SK-N-SH (cell line): ENCODE measurements at regions not wholly inside any gene's neighbourhood (a gene's known extent, or its start where the extent isn't known, plus 50 kb on each side); places are given as distances from the start of the nearest gene placed in this dataset.

Source experiments
- CTCF ChIA-PET: fragments of 300-600, 350-600 bp; formaldehyde crosslinking; extraction: SDS; loops from one replicate; lab custom pipeline; 2021; lab: Yijun Ruan, JAX
- POLR2A ChIA-PET: fragments of 350-600 bp; sonication (Branson Sonifier 250); formaldehyde crosslinking; extraction: SDS; loops from one replicate; lab custom pipeline; 2020; ENCODE audit warnings: antibody characterized with exemption, inconsistent platforms; lab: Yijun Ruan, JAX
- DNase-seq: peaks from one replicate; pipeline ENCODE4 v3.0.0; 2012
- H2AFZ ChIP-seq: fragments of 200-600 bp; sonication (generic); 2 replicates; pipeline ENCODE4 v1.8.1; 2016; ENCODE audit warnings: antibody characterized with exemption, mild to moderate bottlenecking, low read depth
- H3F3A ChIP-seq: fragments of 200-600 bp; sonication (generic); replicated peaks from 2 replicates; pipeline ENCODE3; 2016; ENCODE audit warnings: antibody characterized with exemption, mild to moderate bottlenecking; ENCODE audit not compliant: insufficient read depth
- H3K27ac ChIP-seq, 2 experiments: fragments of 200-500 bp in 1 of 2; fragments of 200-600 bp in 1 of 2; sonication (Bioruptor generic) in 1 of 2; sonication (generic), shearing (Covaris generic) in 1 of 2; 2 replicates each; pipeline versions ENCODE4 v1.5.1 to v1.6.1; 2014 to 2016; ENCODE audit warnings: low read depth in 2 of 2, inconsistent platforms in 1 of 2, low read length in 1 of 2, mild to moderate bottlenecking in 1 of 2, mixed read lengths in 1 of 2
- H3K27me3 ChIP-seq: fragments of 200-600 bp; sonication (generic), shearing (Covaris generic); 2 replicates; pipeline ENCODE4 v1.6.1; 2016; ENCODE audit warnings: mixed run types; ENCODE audit not compliant: insufficient read depth
- H3K36me3 ChIP-seq, 2 experiments: fragments of 200-500 bp in 1 of 2; fragments of 200-600 bp in 1 of 2; sonication (Bioruptor generic) in 1 of 2; sonication (generic) in 1 of 2; replicated peaks in 1 of 2; 2 replicates each; pipeline versions ENCODE3 to v1.5.1; 2014 to 2016; ENCODE audit warnings: low read length in 1 of 2, mild to moderate bottlenecking in 1 of 2; ENCODE audit not compliant: insufficient read depth in 2 of 2, control insufficient read depth in 1 of 2
- H3K4me1 ChIP-seq, 2 experiments: fragments of 200-500 bp in 1 of 2; fragments of 200-600 bp in 1 of 2; sonication (Bioruptor generic) in 1 of 2; sonication (generic), shearing (Covaris generic) in 1 of 2; 2 replicates each; pipeline versions ENCODE4 v1.5.1 to v1.6.1; 2014 to 2016; ENCODE audit warnings: low read depth in 1 of 2, low read length in 1 of 2, mixed run types in 1 of 2; ENCODE audit not compliant: insufficient read depth in 2 of 2, control insufficient read depth in 1 of 2
- H3K4me2 ChIP-seq: fragments of 200-600 bp; sonication (generic), shearing (Covaris generic); 2 replicates; pipeline ENCODE4 v1.6.1; 2017; ENCODE audit warnings: mixed run types
- H3K4me3 ChIP-seq, 2 experiments: fragments of 200-500 bp in 1 of 2; fragments of 200-600 bp in 1 of 2; sonication (Bioruptor generic) in 1 of 2; sonication (generic), shearing (Covaris generic) in 1 of 2; 2 replicates each; pipeline versions ENCODE4 v1.5.1 to v1.8.1; 2014 to 2016; ENCODE audit warnings: low read depth in 2 of 2, inconsistent platforms in 1 of 2, low read length in 1 of 2, mild to moderate bottlenecking in 1 of 2, mixed read lengths in 1 of 2, moderate library complexity in 1 of 2
- H3K79me2 ChIP-seq: fragments of 200-600 bp; sonication (generic); 2 replicates; pipeline ENCODE4 v1.8.1; 2017; ENCODE audit warnings: mild to moderate bottlenecking; ENCODE audit not compliant: insufficient read depth
- H3K9ac ChIP-seq: fragments of 200-600 bp; sonication (generic); 2 replicates; pipeline ENCODE4 v1.6.1; 2017; ENCODE audit warnings: mixed run types
- H3K9me2 ChIP-seq: fragments of 200-600 bp; sonication (generic); 2 replicates; pipeline ENCODE4 v1.6.1; 2017; ENCODE audit warnings: mixed run types
- H3K9me3 ChIP-seq: fragments of 200-600 bp; sonication (generic); 2 replicates; pipeline ENCODE4 v1.6.1; 2017; ENCODE audit warnings: mixed run types, mild to moderate bottlenecking, moderate library complexity
- H4K20me1 ChIP-seq: fragments of 200-600 bp; sonication (generic); 2 replicates; pipeline ENCODE4 v1.6.1; 2017; ENCODE audit warnings: mild to moderate bottlenecking, mixed run types; ENCODE audit not compliant: insufficient read depth
- CHD2 ChIP-seq: fragments of 150-350 bp; IDR thresholded peaks from 2 replicates; pipeline ENCODE4 v1.6.1; 2018; ENCODE audit warnings: low read length; ENCODE audit not compliant: partially characterized antibody
- FOSL2 ChIP-seq: IDR thresholded peaks from 2 replicates; pipeline ENCODE4 v1.4.0; 2012; ENCODE audit warnings: low read depth, mild to moderate bottlenecking, moderate library complexity, borderline replicate concordance
- FOXJ3 ChIP-seq: sonication (generic); formaldehyde crosslinking; IDR thresholded peaks from 2 replicates; pipeline ENCODE4 v1.5.1; 2020; ENCODE audit warnings: mild to moderate bottlenecking, missing genetic modification reagents
- FOXM1 ChIP-seq: IDR thresholded peaks from 2 replicates; pipeline ENCODE4 v1.4.0; 2012; ENCODE audit warnings: low read depth, mild to moderate bottlenecking
- GABPA ChIP-seq: IDR thresholded peaks from 2 replicates; pipeline ENCODE4 v1.4.0; 2012; ENCODE audit warnings: low read depth, mild to moderate bottlenecking
- GATA2 ChIP-seq: sonication (generic); formaldehyde crosslinking; IDR thresholded peaks from 2 replicates; pipeline ENCODE4 v1.5.0; 2020; ENCODE audit warnings: mild to moderate bottlenecking, missing genetic modification reagents
- MXI1 ChIP-seq: IDR thresholded peaks from 2 replicates; pipeline ENCODE4 v1.6.1; 2012; ENCODE audit warnings: mild to moderate bottlenecking, low read depth, low read length, improper control_type of control experiment
- NFIC ChIP-seq: IDR thresholded peaks from 2 replicates; pipeline ENCODE4 v1.4.0; 2012; ENCODE audit warnings: borderline replicate concordance
- POLR2AphosphoS5 ChIP-seq: IDR thresholded peaks from 2 replicates; pipeline ENCODE4 v1.6.1; 2012; ENCODE audit warnings: low read depth, low read length
- TAF1 ChIP-seq: IDR thresholded peaks from 2 replicates; pipeline ENCODE4 v1.6.1; 2012; ENCODE audit warnings: low read depth, mild to moderate bottlenecking, low read length, moderate library complexity, borderline replicate concordance
- TEAD4 ChIP-seq: IDR thresholded peaks from 2 replicates; pipeline ENCODE4 v1.4.0; 2012; ENCODE audit warnings: mild to moderate bottlenecking, borderline replicate concordance; ENCODE audit not compliant: insufficient read depth
- WGBS: methylation state at CpG from one replicate; pipeline ENCODE4 v1.1.6; 2017; ENCODE audit warnings: low lambda C conversion rate; 5-methylcytosine and 5-hydroxymethylcytosine counted together
- TF ChIP-seq, protein P1 (sequence below): IDR thresholded peaks from 2 replicates; pipeline ENCODE4 v1.6.1; 2012; ENCODE audit warnings: mild to moderate bottlenecking, low read depth, low read length, moderate library complexity
- TF ChIP-seq, protein P2 (sequence below): fragments of 200-600 bp; sonication (generic); IDR thresholded peaks from 2 replicates; pipeline ENCODE4 v1.6.1; 2017; ENCODE audit warnings: antibody characterized with exemption, mild to moderate bottlenecking, moderate library complexity
- TF ChIP-seq, protein P3 (sequence below): IDR thresholded peaks from 2 replicates; pipeline ENCODE4 v1.4.0; 2012; ENCODE audit warnings: low read depth, borderline replicate concordance
- TF ChIP-seq, protein P4 (sequence below): IDR thresholded peaks from 2 replicates; pipeline ENCODE4; 2012
- TF ChIP-seq, protein P5 (sequence below): fragments of 150-350 bp; IDR thresholded peaks from 2 replicates; pipeline ENCODE4 v1.6.1; 2016; ENCODE audit warnings: mild to moderate bottlenecking, low read depth, low read length
- TF ChIP-seq, protein P6 (sequence below): fragments of 150-350 bp; IDR thresholded peaks from 2 replicates; pipeline ENCODE4 v1.6.1; 2017; ENCODE audit warnings: antibody characterized with exemption, low read length, low read depth, borderline replicate concordance

DNA sequence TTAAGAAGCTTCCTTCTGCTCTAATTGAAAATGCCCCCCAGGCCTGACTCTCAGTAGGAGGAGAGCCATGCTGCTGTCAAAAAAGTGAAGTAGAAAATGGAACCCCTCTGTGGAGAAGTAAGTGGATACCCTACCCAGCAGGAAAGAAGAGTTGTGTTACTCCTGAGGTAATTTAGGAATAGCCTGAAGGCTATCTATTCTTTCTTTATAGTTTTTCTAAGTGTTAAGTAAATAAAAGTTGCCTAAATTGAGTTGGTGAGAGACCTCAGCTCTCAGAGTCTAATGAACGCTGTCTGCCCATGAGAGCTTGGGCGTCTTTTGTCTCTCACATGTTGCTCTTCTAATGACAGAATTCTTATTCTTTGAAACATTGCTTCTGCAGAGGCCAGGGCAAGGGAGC lies 116.2 kb downstream of the NSUN3 start:
- H2AFZ ChIP-seq: no peak overlapping the region
- no peaks in the 10 kb centered on the region for H4K20me1 ChIP-seq
- no peaks in the 10 kb centered on the region for H3K9me2 ChIP-seq
- ChIA-PET POLR2A (no interaction called here), CTCF (interaction anchor here (1.3 to 1.4 kb wide), 2 partner anchors 56 to 71 kb away, joined by 3 to 5 read pairs; no protein-coding TSS in a partner anchor)
- no peak overlapping the region for H3K9ac ChIP-seq
- peaks cover 0 to 12% of the 10 kb centered on the region in 2 experiments; a peak in 3 of 4 replicates for H3K4me1 ChIP-seq
- H3K79me2 ChIP-seq: no peaks in the 10 kb centered on the region
- no peak overlapping the region for H3K27ac ChIP-seq
- H3K4me3 ChIP-seq: no peak overlapping the region
- TF ChIP-seq GABPA: no peak
- H3K9me3 ChIP-seq: no peaks in the 10 kb centered on the region
- WGBS: 79% methylated on average over 2 of the region's 2 CpGs
- no peaks in the 10 kb centered on the region for H3K36me3 ChIP-seq
- H3K4me2 ChIP-seq: no peak overlapping the region
- no peaks in the 10 kb centered on the region for H3K27me3 ChIP-seq
- no peak for DNase-seq
- peaks cover 5% of the 10 kb centered on the region for H3F3A ChIP-seq

DNA sequence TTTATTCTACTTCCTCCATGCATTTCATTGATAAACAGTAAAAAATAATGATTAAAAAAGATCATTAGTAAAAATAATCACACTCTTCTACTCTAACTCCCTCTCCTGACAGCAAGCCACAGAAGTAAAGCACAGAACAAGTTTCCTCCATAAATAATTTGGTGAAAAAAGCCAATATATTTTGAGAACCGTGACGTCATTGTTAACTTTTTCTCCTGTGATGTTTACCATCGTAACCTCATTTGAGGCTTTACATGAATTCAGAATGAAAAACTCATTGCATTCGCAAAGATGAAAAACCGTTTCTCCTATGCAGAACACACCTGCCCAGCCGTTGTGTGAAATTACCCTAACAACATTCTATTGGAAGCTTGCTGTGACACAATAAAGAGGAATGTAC lies 120.7 kb downstream of the NSUN3 start:
- ChIA-PET POLR2A (no interaction called here), CTCF (interaction anchor here (1.1 kb wide), 1 partner anchor 8 kb away, joined by 3 read pairs; no protein-coding TSS in a partner anchor)
- WGBS: 94% methylated on average over 6 of the region's 6 CpGs
- H3K27me3 ChIP-seq: no peaks in the 10 kb centered on the region
- peaks cover 0 to 17% of the 10 kb centered on the region in 2 experiments for H3K4me1 ChIP-seq
- no peaks in the 10 kb centered on the region for H4K20me1 ChIP-seq
- no peak for DNase-seq
- no peak overlapping the region for H3K4me3 ChIP-seq
- H3K79me2 ChIP-seq: no peaks in the 10 kb centered on the region
- H3K9ac ChIP-seq: no peak overlapping the region
- H3K9me3 ChIP-seq: no peaks in the 10 kb centered on the region
- no peaks in the 10 kb centered on the region for H3K36me3 ChIP-seq
- no peak overlapping the region for H2AFZ ChIP-seq
- no peak overlapping the region for H3K27ac ChIP-seq
- peaks cover 27% of the 10 kb centered on the region for H3F3A ChIP-seq
- no peak overlapping the region for H3K4me2 ChIP-seq
- H3K9me2 ChIP-seq: no peaks in the 10 kb centered on the region
- TF ChIP-seq, protein P1, sequence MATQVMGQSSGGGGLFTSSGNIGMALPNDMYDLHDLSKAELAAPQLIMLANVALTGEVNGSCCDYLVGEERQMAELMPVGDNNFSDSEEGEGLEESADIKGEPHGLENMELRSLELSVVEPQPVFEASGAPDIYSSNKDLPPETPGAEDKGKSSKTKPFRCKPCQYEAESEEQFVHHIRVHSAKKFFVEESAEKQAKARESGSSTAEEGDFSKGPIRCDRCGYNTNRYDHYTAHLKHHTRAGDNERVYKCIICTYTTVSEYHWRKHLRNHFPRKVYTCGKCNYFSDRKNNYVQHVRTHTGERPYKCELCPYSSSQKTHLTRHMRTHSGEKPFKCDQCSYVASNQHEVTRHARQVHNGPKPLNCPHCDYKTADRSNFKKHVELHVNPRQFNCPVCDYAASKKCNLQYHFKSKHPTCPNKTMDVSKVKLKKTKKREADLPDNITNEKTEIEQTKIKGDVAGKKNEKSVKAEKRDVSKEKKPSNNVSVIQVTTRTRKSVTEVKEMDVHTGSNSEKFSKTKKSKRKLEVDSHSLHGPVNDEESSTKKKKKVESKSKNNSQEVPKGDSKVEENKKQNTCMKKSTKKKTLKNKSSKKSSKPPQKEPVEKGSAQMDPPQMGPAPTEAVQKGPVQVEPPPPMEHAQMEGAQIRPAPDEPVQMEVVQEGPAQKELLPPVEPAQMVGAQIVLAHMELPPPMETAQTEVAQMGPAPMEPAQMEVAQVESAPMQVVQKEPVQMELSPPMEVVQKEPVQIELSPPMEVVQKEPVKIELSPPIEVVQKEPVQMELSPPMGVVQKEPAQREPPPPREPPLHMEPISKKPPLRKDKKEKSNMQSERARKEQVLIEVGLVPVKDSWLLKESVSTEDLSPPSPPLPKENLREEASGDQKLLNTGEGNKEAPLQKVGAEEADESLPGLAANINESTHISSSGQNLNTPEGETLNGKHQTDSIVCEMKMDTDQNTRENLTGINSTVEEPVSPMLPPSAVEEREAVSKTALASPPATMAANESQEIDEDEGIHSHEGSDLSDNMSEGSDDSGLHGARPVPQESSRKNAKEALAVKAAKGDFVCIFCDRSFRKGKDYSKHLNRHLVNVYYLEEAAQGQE: no peak
- TF ChIP-seq GATA2 (CRISPR knock-in tag) (no peak), POLR2AphosphoS5 (no peak), NFIC (no peak), FOXJ3 (no peak), TAF1 (no peak), TEAD4 (no peak), FOXM1 (no peak), CHD2 (no peak), MXI1 (no peak), FOSL2 (no peak)
- TF ChIP-seq, protein P2, sequence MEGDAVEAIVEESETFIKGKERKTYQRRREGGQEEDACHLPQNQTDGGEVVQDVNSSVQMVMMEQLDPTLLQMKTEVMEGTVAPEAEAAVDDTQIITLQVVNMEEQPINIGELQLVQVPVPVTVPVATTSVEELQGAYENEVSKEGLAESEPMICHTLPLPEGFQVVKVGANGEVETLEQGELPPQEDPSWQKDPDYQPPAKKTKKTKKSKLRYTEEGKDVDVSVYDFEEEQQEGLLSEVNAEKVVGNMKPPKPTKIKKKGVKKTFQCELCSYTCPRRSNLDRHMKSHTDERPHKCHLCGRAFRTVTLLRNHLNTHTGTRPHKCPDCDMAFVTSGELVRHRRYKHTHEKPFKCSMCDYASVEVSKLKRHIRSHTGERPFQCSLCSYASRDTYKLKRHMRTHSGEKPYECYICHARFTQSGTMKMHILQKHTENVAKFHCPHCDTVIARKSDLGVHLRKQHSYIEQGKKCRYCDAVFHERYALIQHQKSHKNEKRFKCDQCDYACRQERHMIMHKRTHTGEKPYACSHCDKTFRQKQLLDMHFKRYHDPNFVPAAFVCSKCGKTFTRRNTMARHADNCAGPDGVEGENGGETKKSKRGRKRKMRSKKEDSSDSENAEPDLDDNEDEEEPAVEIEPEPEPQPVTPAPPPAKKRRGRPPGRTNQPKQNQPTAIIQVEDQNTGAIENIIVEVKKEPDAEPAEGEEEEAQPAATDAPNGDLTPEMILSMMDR: no peak
- TF ChIP-seq, protein P3, sequence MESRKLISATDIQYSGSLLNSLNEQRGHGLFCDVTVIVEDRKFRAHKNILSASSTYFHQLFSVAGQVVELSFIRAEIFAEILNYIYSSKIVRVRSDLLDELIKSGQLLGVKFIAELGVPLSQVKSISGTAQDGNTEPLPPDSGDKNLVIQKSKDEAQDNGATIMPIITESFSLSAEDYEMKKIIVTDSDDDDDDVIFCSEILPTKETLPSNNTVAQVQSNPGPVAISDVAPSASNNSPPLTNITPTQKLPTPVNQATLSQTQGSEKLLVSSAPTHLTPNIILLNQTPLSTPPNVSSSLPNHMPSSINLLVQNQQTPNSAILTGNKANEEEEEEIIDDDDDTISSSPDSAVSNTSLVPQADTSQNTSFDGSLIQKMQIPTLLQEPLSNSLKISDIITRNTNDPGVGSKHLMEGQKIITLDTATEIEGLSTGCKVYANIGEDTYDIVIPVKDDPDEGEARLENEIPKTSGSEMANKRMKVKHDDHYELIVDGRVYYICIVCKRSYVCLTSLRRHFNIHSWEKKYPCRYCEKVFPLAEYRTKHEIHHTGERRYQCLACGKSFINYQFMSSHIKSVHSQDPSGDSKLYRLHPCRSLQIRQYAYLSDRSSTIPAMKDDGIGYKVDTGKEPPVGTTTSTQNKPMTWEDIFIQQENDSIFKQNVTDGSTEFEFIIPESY: no peak
- TF ChIP-seq, protein P4, sequence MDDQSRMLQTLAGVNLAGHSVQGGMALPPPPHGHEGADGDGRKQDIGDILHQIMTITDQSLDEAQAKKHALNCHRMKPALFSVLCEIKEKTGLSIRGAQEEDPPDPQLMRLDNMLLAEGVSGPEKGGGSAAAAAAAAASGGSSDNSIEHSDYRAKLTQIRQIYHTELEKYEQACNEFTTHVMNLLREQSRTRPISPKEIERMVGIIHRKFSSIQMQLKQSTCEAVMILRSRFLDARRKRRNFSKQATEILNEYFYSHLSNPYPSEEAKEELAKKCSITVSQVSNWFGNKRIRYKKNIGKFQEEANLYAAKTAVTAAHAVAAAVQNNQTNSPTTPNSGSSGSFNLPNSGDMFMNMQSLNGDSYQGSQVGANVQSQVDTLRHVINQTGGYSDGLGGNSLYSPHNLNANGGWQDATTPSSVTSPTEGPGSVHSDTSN: no peak
- TF ChIP-seq, protein P5, sequence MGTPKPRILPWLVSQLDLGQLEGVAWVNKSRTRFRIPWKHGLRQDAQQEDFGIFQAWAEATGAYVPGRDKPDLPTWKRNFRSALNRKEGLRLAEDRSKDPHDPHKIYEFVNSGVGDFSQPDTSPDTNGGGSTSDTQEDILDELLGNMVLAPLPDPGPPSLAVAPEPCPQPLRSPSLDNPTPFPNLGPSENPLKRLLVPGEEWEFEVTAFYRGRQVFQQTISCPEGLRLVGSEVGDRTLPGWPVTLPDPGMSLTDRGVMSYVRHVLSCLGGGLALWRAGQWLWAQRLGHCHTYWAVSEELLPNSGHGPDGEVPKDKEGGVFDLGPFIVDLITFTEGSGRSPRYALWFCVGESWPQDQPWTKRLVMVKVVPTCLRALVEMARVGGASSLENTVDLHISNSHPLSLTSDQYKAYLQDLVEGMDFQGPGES: no peak
- TF ChIP-seq, protein P6, sequence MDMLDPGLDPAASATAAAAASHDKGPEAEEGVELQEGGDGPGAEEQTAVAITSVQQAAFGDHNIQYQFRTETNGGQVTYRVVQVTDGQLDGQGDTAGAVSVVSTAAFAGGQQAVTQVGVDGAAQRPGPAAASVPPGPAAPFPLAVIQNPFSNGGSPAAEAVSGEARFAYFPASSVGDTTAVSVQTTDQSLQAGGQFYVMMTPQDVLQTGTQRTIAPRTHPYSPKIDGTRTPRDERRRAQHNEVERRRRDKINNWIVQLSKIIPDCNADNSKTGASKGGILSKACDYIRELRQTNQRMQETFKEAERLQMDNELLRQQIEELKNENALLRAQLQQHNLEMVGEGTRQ: no peak
